ENCODE measurements at regions not wholly inside any gene's neighbourhood (a gene's known extent, or its start where the extent isn't known, plus 50 kb on each side); places are given as distances from the start of the nearest gene placed in this dataset.

GRCh38 chr2:140178234-140178633, 1398.0 kb upstream of the NXPH2 start:
- H3K4me1 ChIP-seq = no peaks in the 10 kb centered on the region
- H3K9me3 ChIP-seq = no peaks in the 10 kb centered on the region
- intact Hi-C loops (cut with DNase I; ENCODE audit: low total_unique reads) = no loop called here
- TF ChIP-seq POLR2A (IDR thresholded peaks at IDR 0.05) = no peak
- no peak for TF ChIP-seq POLR2AphosphoS5 (IDR thresholded peaks at IDR 0.05)
- TF ChIP-seq, protein P1, sequence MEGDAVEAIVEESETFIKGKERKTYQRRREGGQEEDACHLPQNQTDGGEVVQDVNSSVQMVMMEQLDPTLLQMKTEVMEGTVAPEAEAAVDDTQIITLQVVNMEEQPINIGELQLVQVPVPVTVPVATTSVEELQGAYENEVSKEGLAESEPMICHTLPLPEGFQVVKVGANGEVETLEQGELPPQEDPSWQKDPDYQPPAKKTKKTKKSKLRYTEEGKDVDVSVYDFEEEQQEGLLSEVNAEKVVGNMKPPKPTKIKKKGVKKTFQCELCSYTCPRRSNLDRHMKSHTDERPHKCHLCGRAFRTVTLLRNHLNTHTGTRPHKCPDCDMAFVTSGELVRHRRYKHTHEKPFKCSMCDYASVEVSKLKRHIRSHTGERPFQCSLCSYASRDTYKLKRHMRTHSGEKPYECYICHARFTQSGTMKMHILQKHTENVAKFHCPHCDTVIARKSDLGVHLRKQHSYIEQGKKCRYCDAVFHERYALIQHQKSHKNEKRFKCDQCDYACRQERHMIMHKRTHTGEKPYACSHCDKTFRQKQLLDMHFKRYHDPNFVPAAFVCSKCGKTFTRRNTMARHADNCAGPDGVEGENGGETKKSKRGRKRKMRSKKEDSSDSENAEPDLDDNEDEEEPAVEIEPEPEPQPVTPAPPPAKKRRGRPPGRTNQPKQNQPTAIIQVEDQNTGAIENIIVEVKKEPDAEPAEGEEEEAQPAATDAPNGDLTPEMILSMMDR (IDR thresholded peaks at IDR 0.05) = no peak
- no peak for TF ChIP-seq EP300 (IDR thresholded peaks at IDR 0.05; ENCODE audit: low read depth)
- WGBS, 2 donors (ENCODE audit: low coverage in 1 of 2) = 26 to 42% methylated on average over 2 to 3 of the region's 3 CpGs
- DNase-seq = no peak
- H3K36me3 ChIP-seq = no peaks in the 10 kb centered on the region
- H3K27ac ChIP-seq = no peak overlapping the region
- H3K4me3 ChIP-seq = no peak overlapping the region
- in situ Hi-C loops (cut with MboI; ENCODE audit: low pct_ligation_motif_present in 1 of 4, low pct_unique_long_range_greater_than_20kb in 1 of 4, low sequenced_read_pairs in 3 of 4) = no loop called here
- H3K27me3 ChIP-seq = no peaks in the 10 kb centered on the region

DNA sequence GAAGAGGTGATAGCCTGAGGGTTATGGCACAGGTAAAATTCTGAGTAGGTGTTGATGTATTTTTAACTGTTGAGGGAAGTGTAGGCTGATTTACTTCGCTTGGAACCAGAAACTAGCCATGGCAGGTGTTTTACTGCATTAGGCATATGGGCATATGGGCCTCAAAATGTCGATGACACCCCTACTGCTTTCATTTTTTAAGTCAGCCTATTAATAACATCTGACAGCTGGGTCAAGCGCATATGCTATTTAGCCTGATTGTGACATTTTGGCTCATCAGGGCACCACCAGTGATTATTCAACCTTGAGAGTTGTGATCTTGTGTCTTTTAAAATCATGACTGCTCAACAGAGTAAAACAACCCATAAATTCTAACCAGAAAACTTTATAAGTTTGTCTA, 1396.9 kb upstream of the NXPH2 start:
- 63 to 73% methylated on average over 3 of the region's 3 CpGs for WGBS, 2 donors (ENCODE audit: low coverage in 1 of 2)
- intact Hi-C loops (cut with DNase I; ENCODE audit: low total_unique reads) = no loop called here

DNA sequence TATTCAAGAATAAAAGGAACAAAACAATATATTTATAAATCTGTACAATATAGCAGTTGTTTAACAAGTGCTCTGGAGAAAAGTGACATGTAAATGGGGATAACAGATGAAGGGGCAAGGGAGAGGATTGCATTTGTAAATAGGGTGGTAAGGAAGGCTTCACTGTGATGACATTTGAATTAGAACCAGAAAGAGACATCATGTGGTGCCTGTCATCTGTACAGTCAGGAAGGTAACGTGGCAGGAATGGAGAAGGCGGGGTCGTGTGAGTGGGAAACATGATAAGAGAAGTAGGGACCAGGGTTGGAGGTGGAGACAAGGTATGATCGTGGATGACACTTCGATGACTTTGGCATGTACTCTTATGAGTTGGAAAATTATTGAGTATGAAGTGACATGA, 1393.6 kb upstream of the NXPH2 start:
- DNase-seq = no peak
- no peaks in the 10 kb centered on the region for H3K27me3 ChIP-seq
- intact Hi-C loops (cut with DNase I; ENCODE audit: low total_unique reads) = no loop called here
- TF ChIP-seq EP300 (IDR thresholded peaks at IDR 0.05; ENCODE audit: low read depth) = no peak
- no peak for TF ChIP-seq POLR2A (IDR thresholded peaks at IDR 0.05)
- TF ChIP-seq, protein P1 (IDR thresholded peaks at IDR 0.05) = no peak
- TF ChIP-seq POLR2AphosphoS5 (IDR thresholded peaks at IDR 0.05) = no peak
- no peaks in the 10 kb centered on the region for H3K36me3 ChIP-seq
- in situ Hi-C loops (cut with MboI; ENCODE audit: low pct_ligation_motif_present in 1 of 4, low pct_unique_long_range_greater_than_20kb in 1 of 4, low sequenced_read_pairs in 3 of 4) = no loop called here
- H3K27ac ChIP-seq = no peak overlapping the region
- H3K4me1 ChIP-seq = no peaks in the 10 kb centered on the region
- no peaks in the 10 kb centered on the region for H3K9me3 ChIP-seq
- H3K4me3 ChIP-seq = no peak overlapping the region
- 40 to 81% methylated on average over 1 to 5 of the region's 5 CpGs for WGBS, 2 donors (ENCODE audit: low coverage in 1 of 2)

More for the DNA sequence above, 1396.9 kb upstream of the NXPH2 start:
- Histone ChIP-seq H3K9me3 (no peaks in the 10 kb centered on the region), H3K4me3 (no peak overlapping the region), H3K27ac (no peak overlapping the region), H3K27me3 (no peaks in the 10 kb centered on the region), H3K4me1 (no peaks in the 10 kb centered on the region), H3K36me3 (no peaks in the 10 kb centered on the region)
- in situ Hi-C loops (cut with MboI; ENCODE audit: low pct_ligation_motif_present in 1 of 4, low pct_unique_long_range_greater_than_20kb in 1 of 4, low sequenced_read_pairs in 3 of 4) = no loop called here
- DNase-seq = no peak
- TF ChIP-seq POLR2A (IDR thresholded peaks at IDR 0.05) (no peak), EP300 (IDR thresholded peaks at IDR 0.05; ENCODE audit: low read depth) (no peak), POLR2AphosphoS5 (IDR thresholded peaks at IDR 0.05) (no peak)
- TF ChIP-seq, protein P1 (IDR thresholded peaks at IDR 0.05) = no peak

GRCh38 chr2:140164449-140164848, 1384.3 kb upstream of the NXPH2 start:
- Histone ChIP-seq H3K4me1 (no peaks in the 10 kb centered on the region), H3K4me3 (no peak overlapping the region), H3K9me3 (no peaks in the 10 kb centered on the region), H3K27me3 (no peaks in the 10 kb centered on the region), H3K27ac (no peak overlapping the region), H3K36me3 (no peaks in the 10 kb centered on the region)
- 53 to 80% methylated on average over 1 of the region's 1 CpG for WGBS, 2 donors (ENCODE audit: low coverage in 1 of 2)
- intact Hi-C loops (cut with DNase I; ENCODE audit: low total_unique reads) = no loop called here
- DNase-seq = no peak
- in situ Hi-C loops (cut with MboI; ENCODE audit: low pct_ligation_motif_present in 1 of 4, low pct_unique_long_range_greater_than_20kb in 1 of 4, low sequenced_read_pairs in 3 of 4) = no loop called here
- TF ChIP-seq, protein P1 (IDR thresholded peaks at IDR 0.05) = no peak
- no peak for TF ChIP-seq EP300 (IDR thresholded peaks at IDR 0.05; ENCODE audit: low read depth)
- no peak for TF ChIP-seq POLR2A (IDR thresholded peaks at IDR 0.05)
- TF ChIP-seq POLR2AphosphoS5 (IDR thresholded peaks at IDR 0.05) = no peak
